ENCODE measurements at regions not wholly inside any gene's neighbourhood (a gene's known extent, or its start where the extent isn't known, plus 50 kb on each side); places are given as distances from the start of the nearest gene placed in this dataset.

- TF ChIP-seq EZH2 (IDR thresholded peaks at IDR 0.05; ENCODE audit: low read depth): no peak
- TF ChIP-seq, protein P1, sequence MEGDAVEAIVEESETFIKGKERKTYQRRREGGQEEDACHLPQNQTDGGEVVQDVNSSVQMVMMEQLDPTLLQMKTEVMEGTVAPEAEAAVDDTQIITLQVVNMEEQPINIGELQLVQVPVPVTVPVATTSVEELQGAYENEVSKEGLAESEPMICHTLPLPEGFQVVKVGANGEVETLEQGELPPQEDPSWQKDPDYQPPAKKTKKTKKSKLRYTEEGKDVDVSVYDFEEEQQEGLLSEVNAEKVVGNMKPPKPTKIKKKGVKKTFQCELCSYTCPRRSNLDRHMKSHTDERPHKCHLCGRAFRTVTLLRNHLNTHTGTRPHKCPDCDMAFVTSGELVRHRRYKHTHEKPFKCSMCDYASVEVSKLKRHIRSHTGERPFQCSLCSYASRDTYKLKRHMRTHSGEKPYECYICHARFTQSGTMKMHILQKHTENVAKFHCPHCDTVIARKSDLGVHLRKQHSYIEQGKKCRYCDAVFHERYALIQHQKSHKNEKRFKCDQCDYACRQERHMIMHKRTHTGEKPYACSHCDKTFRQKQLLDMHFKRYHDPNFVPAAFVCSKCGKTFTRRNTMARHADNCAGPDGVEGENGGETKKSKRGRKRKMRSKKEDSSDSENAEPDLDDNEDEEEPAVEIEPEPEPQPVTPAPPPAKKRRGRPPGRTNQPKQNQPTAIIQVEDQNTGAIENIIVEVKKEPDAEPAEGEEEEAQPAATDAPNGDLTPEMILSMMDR (conservative IDR thresholded peaks at IDR 0.05): no peak
Measured at GRCh38 chr20:24897974-24898373, 51.1 kb upstream of the CST7 start.

Data from PC-9 (cell line).